ENCODE measurements at regions not wholly inside any gene's neighbourhood (a gene's known extent, or its start where the extent isn't known, plus 50 kb on each side); places are given as distances from the start of the nearest gene placed in this dataset.

- TF ChIP-seq GATA3 (IDR thresholded peaks at IDR 0.05; ENCODE audit: low read depth, low read length) (no peak), GATA2 (IDR thresholded peaks at IDR 0.05; ENCODE audit: low read depth, low read length) (no peak)
These were observed 1408.3 kb downstream of the EFNA5 start for GRCh38 chr5:106262395-106262794.

GRCh38 chr5:106258591-106259125 lies 1412.1 kb downstream of the EFNA5 start:
- no peak for TF ChIP-seq GATA3 (IDR thresholded peaks at IDR 0.05; ENCODE audit: low read depth, low read length)
- TF ChIP-seq GATA2 (IDR thresholded peaks at IDR 0.05; ENCODE audit: low read depth, low read length) = no peak

- TF ChIP-seq GATA3 (IDR thresholded peaks at IDR 0.05; ENCODE audit: low read depth, low read length) = no peak
- TF ChIP-seq GATA2 (IDR thresholded peaks at IDR 0.05; ENCODE audit: low read depth, low read length) = no peak
These were observed 1416.0 kb downstream of the EFNA5 start for GRCh38 chr5:106254784-106255183.

- no peak for TF ChIP-seq GATA3 (IDR thresholded peaks at IDR 0.05; ENCODE audit: low read depth, low read length)
These were observed 1429.3 kb downstream of the EFNA5 start for GRCh38 chr5:106241409-106241808.

GRCh38 chr5:106205916-106206571 lies 1464.7 kb downstream of the EFNA5 start:
- TF ChIP-seq GATA2 (IDR thresholded peaks at IDR 0.05; ENCODE audit: low read depth, low read length) (no peak), GATA3 (IDR thresholded peaks at IDR 0.05; ENCODE audit: low read depth, low read length) (no peak)

GRCh38 chr5:106202035-106202434 lies 1468.7 kb downstream of the EFNA5 start:
- no peak for TF ChIP-seq GATA2 (IDR thresholded peaks at IDR 0.05; ENCODE audit: low read depth, low read length)
- no peak for TF ChIP-seq GATA3 (IDR thresholded peaks at IDR 0.05; ENCODE audit: low read depth, low read length)

- TF ChIP-seq GATA2 (IDR thresholded peaks at IDR 0.05; ENCODE audit: low read depth, low read length) (no peak), GATA3 (IDR thresholded peaks at IDR 0.05; ENCODE audit: low read depth, low read length) (no peak)
These were observed 1469.8 kb downstream of the EFNA5 start for GRCh38 chr5:106200971-106201370.

GRCh38 chr5:106195679-106196474 lies 1474.9 kb downstream of the EFNA5 start:
- TF ChIP-seq GATA3 (IDR thresholded peaks at IDR 0.05; ENCODE audit: low read depth, low read length) = no peak
- no peak for TF ChIP-seq GATA2 (IDR thresholded peaks at IDR 0.05; ENCODE audit: low read depth, low read length)

- TF ChIP-seq GATA3 (IDR thresholded peaks at IDR 0.05; ENCODE audit: low read depth, low read length) (no peak), GATA2 (IDR thresholded peaks at IDR 0.05; ENCODE audit: low read depth, low read length) (no peak)
These were observed 1481.5 kb downstream of the EFNA5 start for GRCh38 chr5:106189121-106189809.

GRCh38 chr5:106185661-106186081 lies 1485.1 kb downstream of the EFNA5 start:
- no peak for TF ChIP-seq GATA2 (IDR thresholded peaks at IDR 0.05; ENCODE audit: low read depth, low read length)

- no peak for TF ChIP-seq GATA3 (IDR thresholded peaks at IDR 0.05; ENCODE audit: low read depth, low read length)
- no peak for TF ChIP-seq GATA2 (IDR thresholded peaks at IDR 0.05; ENCODE audit: low read depth, low read length)
These were observed 1495.8 kb downstream of the EFNA5 start for GRCh38 chr5:106174903-106175302.

- no peak for TF ChIP-seq GATA2 (IDR thresholded peaks at IDR 0.05; ENCODE audit: low read depth, low read length)
- TF ChIP-seq GATA3 (IDR thresholded peaks at IDR 0.05; ENCODE audit: low read depth, low read length) = no peak
These were observed 1497.8 kb downstream of the EFNA5 start for GRCh38 chr5:106172681-106173532.

GRCh38 chr5:106171708-106172107 lies 1499.0 kb downstream of the EFNA5 start:
- TF ChIP-seq GATA2 (IDR thresholded peaks at IDR 0.05; ENCODE audit: low read depth, low read length) (no peak), GATA3 (IDR thresholded peaks at IDR 0.05; ENCODE audit: low read depth, low read length) (no peak)

- TF ChIP-seq GATA3 (IDR thresholded peaks at IDR 0.05; ENCODE audit: low read depth, low read length) = no peak
- TF ChIP-seq GATA2 (IDR thresholded peaks at IDR 0.05; ENCODE audit: low read depth, low read length) = no peak
These were observed 1499.6 kb downstream of the EFNA5 start for GRCh38 chr5:106171132-106171531.
